A673 (cell line): ENCODE measurements at regions not wholly inside any gene's neighbourhood (a gene's known extent, or its start where the extent isn't known, plus 50 kb on each side); places are given as distances from the start of the nearest gene placed in this dataset.

ENCODE experiments used
- BruUV-seq: library from RNA; stranded (reverse); fragments of 400-500 nt; replicated peaks from 2 replicates; lab custom pipeline; 2021; lab: Mats Ljungman, UMichigan
- CTCF ChIA-PET: fragments of 300-600 bp; sonication (Branson Sonifier 250); formaldehyde crosslinking; loops from one replicate; lab custom pipeline; 2022; ENCODE audit warnings: antibody characterized with exemption; lab: Charles Lee
- POLR2A ChIA-PET: fragments of 300-600 bp; sonication (Branson Sonifier 250); formaldehyde crosslinking; loops from one replicate; lab custom pipeline; 2022; ENCODE audit warnings: antibody characterized with exemption; ENCODE audit not compliant: low non-redundant PET; lab: Charles Lee
- DNase-seq: peaks from one replicate; pipeline ENCODE4 v3.0.0-alpha.2; 2015; ENCODE audit warnings: low spot score
- H3K27ac ChIP-seq: fragments of 200-600 bp; sonication (generic); 2 replicates; pipeline ENCODE4 v1.5.1; 2016; ENCODE audit warnings: mixed run types, low read depth, mild to moderate bottlenecking, mixed read lengths, antibody characterized with exemption, low read length; ENCODE audit not compliant: poor library complexity, severe bottlenecking
- H3K27me3 ChIP-seq: fragments of 200-600 bp; sonication (generic); replicated peaks from 2 replicates; pipeline ENCODE4 v1.6.1; 2017; ENCODE audit warnings: mixed run types, low read depth, mild to moderate bottlenecking, mixed read lengths, antibody characterized with exemption, low read length; ENCODE audit not compliant: insufficient read depth, poor library complexity
- H3K36me3 ChIP-seq: fragments of 200-600 bp; sonication (generic); 2 replicates; pipeline ENCODE4 v1.6.1; 2016; ENCODE audit warnings: mixed run types, mild to moderate bottlenecking, mixed read lengths, antibody characterized with exemption, low read length; ENCODE audit not compliant: insufficient read depth, poor library complexity, severe bottlenecking
- H3K4me1 ChIP-seq: fragments of 200-600 bp; sonication (generic); 2 replicates; pipeline ENCODE4 v1.6.1; 2017; ENCODE audit warnings: mixed run types, mild to moderate bottlenecking, mixed read lengths, antibody characterized with exemption, low read length; ENCODE audit not compliant: insufficient read depth, poor library complexity, severe bottlenecking
- H3K4me3 ChIP-seq: fragments of 200-600 bp; sonication (generic); 2 replicates; pipeline ENCODE4 v1.5.1; 2016; ENCODE audit warnings: low read depth, mixed run types, mild to moderate bottlenecking, mixed read lengths, low read length; ENCODE audit not compliant: poor library complexity, severe bottlenecking
- H3K9me3 ChIP-seq: fragments of 200-600 bp; sonication (generic); 2 replicates; pipeline ENCODE4 v1.6.1; 2016; ENCODE audit warnings: mixed run types, low read depth, mild to moderate bottlenecking, mixed read lengths, antibody characterized with exemption, low read length; ENCODE audit not compliant: poor library complexity, severe bottlenecking
- EZH2 ChIP-seq: fragments of 200-600 bp; sonication (generic); IDR thresholded peaks from 2 replicates; pipeline ENCODE4 v1.6.1; 2017; ENCODE audit warnings: borderline replicate concordance, low read depth, mild to moderate bottlenecking, mixed read lengths, antibody characterized with exemption, low read length; ENCODE audit not compliant: poor library complexity, severe bottlenecking
- intact Hi-C: fragments of 100-400 bp; cut with micrococcal nuclease; formaldehyde crosslinking; loops from one replicate; pipeline ENCODE4 v1.10.0; 2022; ENCODE audit not compliant: unreplicated experiment
- TF ChIP-seq, protein P1 (sequence below): fragments of 300-800, 200-600 bp; sonication (generic); conservative IDR thresholded peaks from 2 replicates; pipeline ENCODE4 v1.5.1; 2017; ENCODE audit warnings: low read depth, mild to moderate bottlenecking, antibody characterized with exemption, low read length, moderate library complexity, mixed read lengths

DNA sequence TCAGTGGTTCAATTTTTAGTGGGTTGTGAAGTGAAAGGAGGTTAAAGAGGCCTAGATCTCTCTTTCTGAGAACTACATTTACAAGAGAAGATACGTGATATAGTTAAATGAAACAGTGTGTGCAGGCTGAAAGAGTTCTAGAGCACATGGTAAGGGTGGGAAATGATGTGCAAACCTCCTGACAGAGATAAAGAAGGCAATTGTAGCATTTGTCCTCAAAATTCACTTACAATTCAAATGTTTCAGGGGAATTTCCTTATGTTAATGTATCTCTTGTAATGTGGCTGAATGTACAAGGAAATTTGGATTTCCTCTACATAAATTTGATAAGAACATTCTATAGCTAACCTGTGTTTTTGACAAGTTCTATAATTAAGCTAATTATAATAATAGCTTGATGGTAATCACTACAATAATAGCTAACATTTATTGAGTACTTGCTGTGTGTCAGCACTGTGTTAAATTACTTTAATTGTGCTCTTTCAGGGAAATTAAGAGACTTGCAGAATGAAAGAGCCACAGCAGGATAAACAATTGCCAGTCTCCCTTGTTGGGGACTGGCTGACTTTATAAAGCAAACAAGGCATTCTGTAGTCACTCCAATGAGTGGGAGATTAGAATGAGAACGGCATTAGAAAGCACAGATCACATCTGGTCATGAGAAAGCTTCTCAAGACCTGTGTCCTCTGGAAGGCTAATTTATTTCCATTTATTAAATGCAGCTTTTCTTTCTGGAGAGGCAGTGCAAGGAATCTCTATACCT lies 139.7 kb upstream of the TMEM72 start:
- ChIA-PET POLR2A (no interaction called here), CTCF (no interaction called here)

DNA sequence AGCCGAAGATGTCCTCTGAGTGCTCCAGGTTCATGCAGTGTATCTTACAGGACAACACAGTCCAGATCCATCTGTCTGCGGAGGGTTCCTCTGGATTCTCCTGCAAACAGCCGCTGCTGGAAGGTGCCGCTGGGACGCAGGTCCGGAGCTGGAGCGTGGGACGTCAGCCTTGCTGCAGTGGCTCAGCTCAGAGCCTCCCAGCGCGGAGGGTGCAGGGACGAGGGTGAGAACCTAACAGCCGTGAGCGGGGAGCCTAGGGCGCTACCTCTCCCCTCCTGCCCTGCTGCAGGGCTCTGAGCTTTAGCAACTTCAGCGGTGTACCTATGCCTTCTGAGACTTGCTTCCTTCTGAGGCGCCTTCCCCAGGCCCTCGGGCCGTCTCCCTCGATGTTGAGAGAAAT lies 137.6 kb upstream of the TMEM72 start:
- no peak for DNase-seq
- Histone ChIP-seq H3K27ac (no peak overlapping the region), H3K4me1 (no peaks in the 10 kb centered on the region), H3K9me3 (no peaks in the 10 kb centered on the region), H3K4me3 (no peak overlapping the region), H3K27me3 (peaks cover 14% of the 10 kb centered on the region), H3K36me3 (no peaks in the 10 kb centered on the region)
- ChIA-PET CTCF (no interaction called here), POLR2A (no interaction called here)
- BruUV-seq = no TSS peak
- TF ChIP-seq, protein P1, sequence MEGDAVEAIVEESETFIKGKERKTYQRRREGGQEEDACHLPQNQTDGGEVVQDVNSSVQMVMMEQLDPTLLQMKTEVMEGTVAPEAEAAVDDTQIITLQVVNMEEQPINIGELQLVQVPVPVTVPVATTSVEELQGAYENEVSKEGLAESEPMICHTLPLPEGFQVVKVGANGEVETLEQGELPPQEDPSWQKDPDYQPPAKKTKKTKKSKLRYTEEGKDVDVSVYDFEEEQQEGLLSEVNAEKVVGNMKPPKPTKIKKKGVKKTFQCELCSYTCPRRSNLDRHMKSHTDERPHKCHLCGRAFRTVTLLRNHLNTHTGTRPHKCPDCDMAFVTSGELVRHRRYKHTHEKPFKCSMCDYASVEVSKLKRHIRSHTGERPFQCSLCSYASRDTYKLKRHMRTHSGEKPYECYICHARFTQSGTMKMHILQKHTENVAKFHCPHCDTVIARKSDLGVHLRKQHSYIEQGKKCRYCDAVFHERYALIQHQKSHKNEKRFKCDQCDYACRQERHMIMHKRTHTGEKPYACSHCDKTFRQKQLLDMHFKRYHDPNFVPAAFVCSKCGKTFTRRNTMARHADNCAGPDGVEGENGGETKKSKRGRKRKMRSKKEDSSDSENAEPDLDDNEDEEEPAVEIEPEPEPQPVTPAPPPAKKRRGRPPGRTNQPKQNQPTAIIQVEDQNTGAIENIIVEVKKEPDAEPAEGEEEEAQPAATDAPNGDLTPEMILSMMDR = no peak
- TF ChIP-seq EZH2 = no peak
- intact Hi-C loops = no loop called here

More for the DNA sequence above, 139.7 kb upstream of the TMEM72 start:
- BruUV-seq = no TSS peak
- Histone ChIP-seq H3K4me3 (no peak overlapping the region), H3K36me3 (no peaks in the 10 kb centered on the region), H3K4me1 (no peaks in the 10 kb centered on the region), H3K27ac (no peak overlapping the region), H3K27me3 (peaks cover 6% of the 10 kb centered on the region), H3K9me3 (no peaks in the 10 kb centered on the region)
- DNase-seq = peak; percentile 19
- intact Hi-C loops = no loop called here
- TF ChIP-seq EZH2 = no peak
- TF ChIP-seq, protein P1 = no peak

DNA sequence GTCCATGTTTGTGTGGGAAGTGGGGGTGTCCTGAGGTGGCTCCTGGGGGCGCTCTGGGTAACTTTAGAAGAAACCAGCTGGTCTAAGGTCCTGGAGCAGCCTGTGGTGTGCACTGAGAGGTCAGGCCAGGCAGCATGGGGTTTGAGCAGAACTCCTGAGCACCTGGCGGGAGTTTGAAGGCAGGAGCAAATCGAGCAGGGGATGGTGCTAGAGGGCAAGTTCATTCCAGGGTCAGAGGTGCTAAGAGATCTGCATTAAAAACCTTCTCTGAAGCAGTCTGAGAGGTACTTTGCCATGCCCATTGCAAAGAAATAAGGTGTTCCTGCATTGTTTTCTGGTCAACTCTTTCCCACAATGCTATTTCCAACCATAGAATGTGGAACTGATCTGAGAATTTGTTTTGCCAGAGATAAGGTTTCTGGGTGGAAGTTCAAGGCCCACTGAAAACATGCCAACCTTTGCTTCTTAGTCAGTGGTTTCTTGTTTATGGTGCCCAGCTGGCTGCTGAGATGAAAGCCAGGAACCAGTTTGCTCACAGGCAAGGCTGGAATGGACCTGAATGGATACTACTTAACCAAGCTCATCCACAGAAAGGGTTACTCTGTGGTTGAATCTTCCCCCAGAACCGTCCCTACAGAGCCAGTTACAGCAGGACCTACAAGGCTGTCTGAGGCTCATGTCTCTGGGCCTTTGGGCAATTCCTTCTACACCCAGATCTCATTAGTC lies 136.3 kb upstream of the TMEM72 start:
- H3K9me3 ChIP-seq = no peaks in the 10 kb centered on the region
- intact Hi-C loops = no loop called here
- DNase-seq = no peak
- no peak overlapping the region for H3K27ac ChIP-seq
- H3K36me3 ChIP-seq = no peaks in the 10 kb centered on the region
- H3K4me1 ChIP-seq = no peaks in the 10 kb centered on the region
- TF ChIP-seq, protein P1 = no peak
- no peak for TF ChIP-seq EZH2
- H3K27me3 ChIP-seq = peaks cover 12% of the 10 kb centered on the region
- ChIA-PET CTCF (no interaction called here), POLR2A (no interaction called here)
- no TSS peak for BruUV-seq
- no peak overlapping the region for H3K4me3 ChIP-seq
